Spleen (tissue), 7 donors: ENCODE measurements at regions not wholly inside any gene's neighbourhood (a gene's known extent, or its start where the extent isn't known, plus 50 kb on each side); places are given as distances from the start of the nearest gene placed in this dataset.
"Not testable (repeated sequence)": the region's sequence is repeated elsewhere in the genome, so short reads cannot be mapped to it uniquely, and the experiment has no call there.

Source experiments
- CTCF ChIP-seq, 11 experiments: fragments of 200-600 bp in 7 of 11; fragments of 450-650 bp in 4 of 11; sonication (generic) in 4 of 11; IDR thresholded peaks in 8 of 11; conservative IDR thresholded peaks in 3 of 11; 1 replicate in 7 of 11; 2 replicates in 4 of 11; pipeline versions ENCODE4 v1.4.0 to v1.8.0; 2016 to 2021; ENCODE audit warnings: antibody characterized with exemption in 11 of 11, inconsistent platforms in 4 of 11, mild to moderate bottlenecking in 1 of 11
- POLR2AphosphoS5 ChIP-seq, 3 donors: sonication (generic); formaldehyde crosslinking; IDR thresholded peaks; one replicate each; pipeline ENCODE4 v1.5.1; 2017; ENCODE audit warnings: antibody characterized with exemption in 3 of 3
- donor health status: DM: no; HTN: no; CAD: no; lungs with moderate emphysema.
- donor health status: DM: no; HTN: no; CAD: no.
- donor health status: DM: no; HTN: no; CAD: no.

- TF ChIP-seq CTCF (IDR thresholded peaks at IDR 0.05 in 8 of 11, conservative IDR thresholded peaks at IDR 0.05 in 3 of 11); POLR2AphosphoS5 (IDR thresholded peaks at IDR 0.05): not testable (repeated sequence)
Measured at GRCh38 chr13:43968943-43969690, 89.4 kb downstream of the LACC1 start.
